ENCODE measurements at regions not wholly inside any gene's neighbourhood (a gene's known extent, or its start where the extent isn't known, plus 50 kb on each side); places are given as distances from the start of the nearest gene placed in this dataset.

DNA sequence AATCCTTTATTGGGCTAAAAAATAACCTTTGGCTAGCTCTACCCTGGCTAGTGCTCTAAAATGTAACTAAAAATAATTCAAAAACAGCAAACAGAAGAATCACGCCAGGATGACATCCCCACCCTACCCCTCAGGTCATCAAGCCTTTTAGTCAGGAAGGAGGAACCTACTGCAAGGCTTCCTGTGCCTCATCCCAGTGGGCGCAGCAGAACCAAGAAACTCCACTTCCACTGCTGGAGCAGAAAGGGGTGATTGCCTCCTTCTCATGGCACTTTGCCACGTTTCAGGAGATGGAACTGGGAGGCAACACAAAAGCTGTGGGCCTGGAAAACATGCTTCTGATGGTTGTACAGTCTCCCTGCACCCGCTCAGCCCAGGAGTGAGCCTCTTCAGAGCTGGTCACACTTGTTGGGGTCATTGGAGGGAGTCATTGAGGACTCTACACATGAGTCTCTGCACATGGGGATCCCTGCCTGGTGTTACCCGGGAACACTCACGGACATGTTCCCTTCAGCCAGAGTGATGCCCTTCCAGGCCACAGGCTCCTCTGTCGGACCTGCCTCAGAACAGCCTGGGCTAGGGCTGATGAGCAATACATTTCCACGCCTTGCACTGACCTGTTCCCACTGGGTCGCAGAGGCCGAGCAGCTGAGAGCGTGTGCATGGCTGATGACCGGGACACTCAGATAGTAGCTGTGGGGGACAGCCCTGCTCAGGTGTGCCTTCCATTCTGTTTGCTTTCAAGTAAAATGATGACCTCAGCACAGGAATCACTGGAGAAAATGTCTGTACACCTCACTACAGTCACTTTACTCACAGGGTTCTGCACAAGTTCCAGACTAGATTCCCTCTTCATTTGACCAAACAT is 355.3 kb downstream of the FGFR2 start:
- no peak overlapping the region for H3K4me3 ChIP-seq (replicated peaks in 1 of 2; ENCODE audit: low read depth in 2 of 2, low read length in 2 of 2)
- TF ChIP-seq CTCF (IDR thresholded peaks at IDR 0.05; ENCODE audit: low read depth, low read length), result no peak
- DNase-seq (ENCODE audit: low read depth in 2 of 2), result no peak

- no peak overlapping the region for H3K4me3 ChIP-seq (replicated peaks in 1 of 2; ENCODE audit: low read depth in 2 of 2, low read length in 2 of 2)
- no peak for TF ChIP-seq CTCF (IDR thresholded peaks at IDR 0.05; ENCODE audit: low read depth, low read length)
- no peak for DNase-seq (ENCODE audit: low read depth in 2 of 2)
Observed at GRCh38 chr10:121243609-121244241, 354.5 kb downstream of the FGFR2 start.

- no peak for TF ChIP-seq CTCF (IDR thresholded peaks at IDR 0.05; ENCODE audit: low read depth, low read length)
- DNase-seq (ENCODE audit: low read depth in 2 of 2), result no peak
- no peak overlapping the region for H3K4me3 ChIP-seq (replicated peaks in 1 of 2; ENCODE audit: low read depth in 2 of 2, low read length in 2 of 2)
Observed at GRCh38 chr10:121244818-121245217, 353.4 kb downstream of the FGFR2 start.

GRCh38 chr10:121245754-121246153 is 352.5 kb downstream of the FGFR2 start:
- TF ChIP-seq CTCF (IDR thresholded peaks at IDR 0.05; ENCODE audit: low read depth, low read length), result no peak
- no peak overlapping the region for H3K4me3 ChIP-seq (replicated peaks in 1 of 2; ENCODE audit: low read depth in 2 of 2, low read length in 2 of 2)
- DNase-seq (ENCODE audit: low read depth in 2 of 2), result no peak

GRCh38 chr10:121248266-121248665 is 350.0 kb downstream of the FGFR2 start:
- no peak for TF ChIP-seq CTCF (IDR thresholded peaks at IDR 0.05; ENCODE audit: low read depth, low read length)
- no peak for DNase-seq (ENCODE audit: low read depth in 2 of 2)

GRCh38 chr10:121250995-121251764 is 347.1 kb downstream of the FGFR2 start:
- TF ChIP-seq CTCF (IDR thresholded peaks at IDR 0.05; ENCODE audit: low read depth, low read length), result no peak
- H3K4me3 ChIP-seq (replicated peaks in 1 of 2; ENCODE audit: low read depth in 2 of 2, low read length in 2 of 2), result no peak overlapping the region

More at GRCh38 chr10:121248266-121248665, 350.0 kb downstream of the FGFR2 start:
- no peak overlapping the region for H3K4me3 ChIP-seq (replicated peaks in 1 of 2; ENCODE audit: low read depth in 2 of 2, low read length in 2 of 2)

More at GRCh38 chr10:121250995-121251764, 347.1 kb downstream of the FGFR2 start:
- no peak for DNase-seq (ENCODE audit: low read depth in 2 of 2)

Data from cardiac fibroblast (primary cell).